Astrocyte (in vitro differentiated cells and primary cell): ENCODE measurements at regions not wholly inside any gene's neighbourhood (a gene's known extent, or its start where the extent isn't known, plus 50 kb on each side); places are given as distances from the start of the nearest gene placed in this dataset.

Experiments used
- EZH2 ChIP-seq: IDR thresholded peaks from 2 replicates; pipeline ENCODE4 v1.6.1; 2012; ENCODE audit warnings: mild to moderate bottlenecking, low read length, inconsistent platforms; ENCODE audit not compliant: insufficient read depth
- TF ChIP-seq, protein P1 (sequence below): IDR thresholded peaks from 2 replicates; pipeline ENCODE4 v1.5.1; 2011; ENCODE audit warnings: low read depth, mild to moderate bottlenecking, inconsistent platforms, low read length, moderate library complexity; ENCODE audit not compliant: insufficient read depth

DNA sequence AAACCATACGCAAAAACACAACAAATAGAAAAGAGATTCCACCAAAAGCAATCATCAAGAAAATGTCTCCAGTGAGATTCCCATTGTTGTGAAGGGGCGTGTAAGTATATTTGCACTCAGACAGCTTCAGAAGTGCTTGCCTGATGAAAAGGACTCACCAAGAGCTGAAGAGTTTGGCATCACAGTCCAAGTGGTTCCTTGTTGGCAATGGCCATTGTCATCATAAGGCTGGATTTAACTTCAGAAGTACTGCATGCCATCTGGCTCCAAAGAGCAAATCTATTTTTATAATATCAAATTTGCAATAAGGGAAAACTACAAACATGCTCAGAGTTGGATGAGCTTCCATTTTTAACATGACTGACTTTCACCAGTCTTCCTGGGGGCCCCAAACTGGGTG is 505.3 kb upstream of the NR2F2 start:
- TF ChIP-seq, protein P1, sequence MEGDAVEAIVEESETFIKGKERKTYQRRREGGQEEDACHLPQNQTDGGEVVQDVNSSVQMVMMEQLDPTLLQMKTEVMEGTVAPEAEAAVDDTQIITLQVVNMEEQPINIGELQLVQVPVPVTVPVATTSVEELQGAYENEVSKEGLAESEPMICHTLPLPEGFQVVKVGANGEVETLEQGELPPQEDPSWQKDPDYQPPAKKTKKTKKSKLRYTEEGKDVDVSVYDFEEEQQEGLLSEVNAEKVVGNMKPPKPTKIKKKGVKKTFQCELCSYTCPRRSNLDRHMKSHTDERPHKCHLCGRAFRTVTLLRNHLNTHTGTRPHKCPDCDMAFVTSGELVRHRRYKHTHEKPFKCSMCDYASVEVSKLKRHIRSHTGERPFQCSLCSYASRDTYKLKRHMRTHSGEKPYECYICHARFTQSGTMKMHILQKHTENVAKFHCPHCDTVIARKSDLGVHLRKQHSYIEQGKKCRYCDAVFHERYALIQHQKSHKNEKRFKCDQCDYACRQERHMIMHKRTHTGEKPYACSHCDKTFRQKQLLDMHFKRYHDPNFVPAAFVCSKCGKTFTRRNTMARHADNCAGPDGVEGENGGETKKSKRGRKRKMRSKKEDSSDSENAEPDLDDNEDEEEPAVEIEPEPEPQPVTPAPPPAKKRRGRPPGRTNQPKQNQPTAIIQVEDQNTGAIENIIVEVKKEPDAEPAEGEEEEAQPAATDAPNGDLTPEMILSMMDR = no peak
- TF ChIP-seq EZH2 = no peak
